Effector memory CD4-positive, alpha-beta T cell (primary cell): ENCODE measurements at regions not wholly inside any gene's neighbourhood (a gene's known extent, or its start where the extent isn't known, plus 50 kb on each side); places are given as distances from the start of the nearest gene placed in this dataset.

Source experiments
- DNase-seq, 3 donors: peaks; one replicate each; pipeline ENCODE4 v3.0.0-alpha.2; 2020
- H3K27ac ChIP-seq: 2 replicates; pipeline ENCODE4 v1.7.0; 2013; ENCODE audit warnings: mild to moderate bottlenecking, low read length, moderate library complexity; ENCODE audit not compliant: insufficient read depth, poor library complexity, severe bottlenecking
- H3K27me3 ChIP-seq: replicated peaks from 2 replicates; pipeline ENCODE4 v1.7.0; 2013; ENCODE audit warnings: mild to moderate bottlenecking, low read length; ENCODE audit not compliant: insufficient read depth, control insufficient read depth, poor library complexity, severe bottlenecking
- H3K36me3 ChIP-seq: 2 replicates; pipeline ENCODE4 v1.7.0; 2013; ENCODE audit warnings: mild to moderate bottlenecking, low read length, moderate library complexity; ENCODE audit not compliant: control insufficient read depth, insufficient read depth
- H3K4me1 ChIP-seq: 2 replicates; pipeline ENCODE4 v1.7.0; 2013; ENCODE audit warnings: low read length, mild to moderate bottlenecking; ENCODE audit not compliant: control insufficient read depth, insufficient read depth, poor library complexity, severe bottlenecking
- H3K4me3 ChIP-seq: 2 replicates; pipeline ENCODE4 v1.7.0; 2013; ENCODE audit warnings: low read length, low read depth, mild to moderate bottlenecking; ENCODE audit not compliant: insufficient read depth, poor library complexity, severe bottlenecking
- H3K9me3 ChIP-seq: 2 replicates; pipeline ENCODE4 v1.7.0; 2013; ENCODE audit warnings: mild to moderate bottlenecking, low read length, moderate library complexity; ENCODE audit not compliant: control insufficient read depth

GRCh38 chr2:12096788-12097449 lies 350.5 kb downstream of the LPIN1 start:
- H3K9me3 ChIP-seq = no peaks in the 10 kb centered on the region
- DNase-seq = no peak
- H3K36me3 ChIP-seq = no peaks in the 10 kb centered on the region
- H3K27ac ChIP-seq = no peak overlapping the region
- H3K27me3 ChIP-seq = no peaks in the 10 kb centered on the region
- H3K4me3 ChIP-seq = no peak overlapping the region
- H3K4me1 ChIP-seq = no peaks in the 10 kb centered on the region

GRCh38 chr2:12097859-12098258 lies 351.4 kb downstream of the LPIN1 start:
- H3K4me3 ChIP-seq = no peak overlapping the region
- no peak for DNase-seq
- H3K9me3 ChIP-seq = no peaks in the 10 kb centered on the region
- no peaks in the 10 kb centered on the region for H3K27me3 ChIP-seq
- no peaks in the 10 kb centered on the region for H3K36me3 ChIP-seq
- no peaks in the 10 kb centered on the region for H3K4me1 ChIP-seq
- no peak overlapping the region for H3K27ac ChIP-seq

- no peaks in the 10 kb centered on the region for H3K9me3 ChIP-seq
- no peaks in the 10 kb centered on the region for H3K27me3 ChIP-seq
- no peak overlapping the region for H3K4me3 ChIP-seq
- no peaks in the 10 kb centered on the region for H3K4me1 ChIP-seq
- no peak overlapping the region for H3K27ac ChIP-seq
- DNase-seq = no peak
- no peaks in the 10 kb centered on the region for H3K36me3 ChIP-seq
Observed at GRCh38 chr2:12099374-12099773, 352.9 kb downstream of the LPIN1 start.

- Histone ChIP-seq H3K36me3 (no peaks in the 10 kb centered on the region), H3K4me3 (no peak overlapping the region), H3K4me1 (no peaks in the 10 kb centered on the region), H3K9me3 (no peaks in the 10 kb centered on the region), H3K27me3 (no peaks in the 10 kb centered on the region), H3K27ac (no peak overlapping the region)
- no peak for DNase-seq
Observed at GRCh38 chr2:12102679-12103078, 356.2 kb downstream of the LPIN1 start.

GRCh38 chr2:12105180-12105579 lies 358.7 kb downstream of the LPIN1 start:
- no peak overlapping the region for H3K4me3 ChIP-seq
- DNase-seq = no peak
- H3K36me3 ChIP-seq = no peaks in the 10 kb centered on the region
- no peak overlapping the region for H3K27ac ChIP-seq
- H3K9me3 ChIP-seq = no peaks in the 10 kb centered on the region
- H3K4me1 ChIP-seq = peaks cover 8% of the 10 kb centered on the region
- H3K27me3 ChIP-seq = no peaks in the 10 kb centered on the region

- Histone ChIP-seq H3K27me3 (no peaks in the 10 kb centered on the region), H3K4me1 (peaks cover 13% of the 10 kb centered on the region), H3K36me3 (no peaks in the 10 kb centered on the region), H3K9me3 (no peaks in the 10 kb centered on the region), H3K27ac (no peak overlapping the region), H3K4me3 (no peak overlapping the region)
- DNase-seq = no peak
Observed at GRCh38 chr2:12106440-12107080, 360.1 kb downstream of the LPIN1 start.

GRCh38 chr2:12107321-12107720 lies 360.9 kb downstream of the LPIN1 start:
- Histone ChIP-seq H3K27me3 (no peaks in the 10 kb centered on the region), H3K27ac (no peak overlapping the region), H3K4me1 (peaks cover 13% of the 10 kb centered on the region), H3K36me3 (no peaks in the 10 kb centered on the region), H3K9me3 (no peaks in the 10 kb centered on the region), H3K4me3 (no peak overlapping the region)
- no peak for DNase-seq

- no peak overlapping the region for H3K4me3 ChIP-seq
- H3K9me3 ChIP-seq = no peaks in the 10 kb centered on the region
- no peaks in the 10 kb centered on the region for H3K27me3 ChIP-seq
- DNase-seq = no peak
- H3K27ac ChIP-seq = no peak overlapping the region
- H3K36me3 ChIP-seq = no peaks in the 10 kb centered on the region
- peaks cover 13% of the 10 kb centered on the region for H3K4me1 ChIP-seq
Observed at GRCh38 chr2:12107939-12108338, 361.5 kb downstream of the LPIN1 start.

GRCh38 chr2:12109363-12110017 lies 363.1 kb downstream of the LPIN1 start:
- H3K27ac ChIP-seq = no peak overlapping the region
- DNase-seq = no peak

GRCh38 chr2:12110074-12110473 lies 363.6 kb downstream of the LPIN1 start:
- Histone ChIP-seq H3K4me1 (peaks cover 13% of the 10 kb centered on the region), H3K9me3 (no peaks in the 10 kb centered on the region), H3K4me3 (no peak overlapping the region), H3K27ac (no peak overlapping the region), H3K27me3 (no peaks in the 10 kb centered on the region), H3K36me3 (no peaks in the 10 kb centered on the region)
- no peak for DNase-seq

More at GRCh38 chr2:12109363-12110017, 363.1 kb downstream of the LPIN1 start:
- no peaks in the 10 kb centered on the region for H3K27me3 ChIP-seq
- H3K36me3 ChIP-seq = no peaks in the 10 kb centered on the region
- H3K4me3 ChIP-seq = no peak overlapping the region
- peaks cover 13% of the 10 kb centered on the region for H3K4me1 ChIP-seq
- no peaks in the 10 kb centered on the region for H3K9me3 ChIP-seq
